ENCODE measurements at regions not wholly inside any gene's neighbourhood (a gene's known extent, or its start where the extent isn't known, plus 50 kb on each side); places are given as distances from the start of the nearest gene placed in this dataset.

GRCh38 chr5:25399878-25400480 lies 755.2 kb upstream of the CDH10 start:
- TF ChIP-seq NFIC (IDR thresholded peaks at IDR 0.05; ENCODE audit: borderline replicate concordance) (no peak), EP300 (IDR thresholded peaks at IDR 0.05; ENCODE audit: borderline replicate concordance in 1 of 2, low read depth in 1 of 2, low read length in 1 of 2) (no peak), YY1 (IDR thresholded peaks at IDR 0.05; ENCODE audit: low read depth) (no peak), EZH2phosphoT487 (IDR thresholded peaks at IDR 0.05; ENCODE audit: borderline replicate concordance, low read depth) (no peak), IRF3 (IDR thresholded peaks at IDR 0.05; ENCODE audit: low read depth, low read length) (no peak)
- TF ChIP-seq, protein P1, sequence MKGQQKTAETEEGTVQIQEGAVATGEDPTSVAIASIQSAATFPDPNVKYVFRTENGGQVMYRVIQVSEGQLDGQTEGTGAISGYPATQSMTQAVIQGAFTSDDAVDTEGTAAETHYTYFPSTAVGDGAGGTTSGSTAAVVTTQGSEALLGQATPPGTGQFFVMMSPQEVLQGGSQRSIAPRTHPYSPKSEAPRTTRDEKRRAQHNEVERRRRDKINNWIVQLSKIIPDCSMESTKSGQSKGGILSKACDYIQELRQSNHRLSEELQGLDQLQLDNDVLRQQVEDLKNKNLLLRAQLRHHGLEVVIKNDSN (IDR thresholded peaks at IDR 0.05; ENCODE audit: borderline replicate concordance, low read depth): no peak
- TF ChIP-seq, protein P2, sequence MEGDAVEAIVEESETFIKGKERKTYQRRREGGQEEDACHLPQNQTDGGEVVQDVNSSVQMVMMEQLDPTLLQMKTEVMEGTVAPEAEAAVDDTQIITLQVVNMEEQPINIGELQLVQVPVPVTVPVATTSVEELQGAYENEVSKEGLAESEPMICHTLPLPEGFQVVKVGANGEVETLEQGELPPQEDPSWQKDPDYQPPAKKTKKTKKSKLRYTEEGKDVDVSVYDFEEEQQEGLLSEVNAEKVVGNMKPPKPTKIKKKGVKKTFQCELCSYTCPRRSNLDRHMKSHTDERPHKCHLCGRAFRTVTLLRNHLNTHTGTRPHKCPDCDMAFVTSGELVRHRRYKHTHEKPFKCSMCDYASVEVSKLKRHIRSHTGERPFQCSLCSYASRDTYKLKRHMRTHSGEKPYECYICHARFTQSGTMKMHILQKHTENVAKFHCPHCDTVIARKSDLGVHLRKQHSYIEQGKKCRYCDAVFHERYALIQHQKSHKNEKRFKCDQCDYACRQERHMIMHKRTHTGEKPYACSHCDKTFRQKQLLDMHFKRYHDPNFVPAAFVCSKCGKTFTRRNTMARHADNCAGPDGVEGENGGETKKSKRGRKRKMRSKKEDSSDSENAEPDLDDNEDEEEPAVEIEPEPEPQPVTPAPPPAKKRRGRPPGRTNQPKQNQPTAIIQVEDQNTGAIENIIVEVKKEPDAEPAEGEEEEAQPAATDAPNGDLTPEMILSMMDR (IDR thresholded peaks at IDR 0.05): no peak
- TF ChIP-seq, protein P3, sequence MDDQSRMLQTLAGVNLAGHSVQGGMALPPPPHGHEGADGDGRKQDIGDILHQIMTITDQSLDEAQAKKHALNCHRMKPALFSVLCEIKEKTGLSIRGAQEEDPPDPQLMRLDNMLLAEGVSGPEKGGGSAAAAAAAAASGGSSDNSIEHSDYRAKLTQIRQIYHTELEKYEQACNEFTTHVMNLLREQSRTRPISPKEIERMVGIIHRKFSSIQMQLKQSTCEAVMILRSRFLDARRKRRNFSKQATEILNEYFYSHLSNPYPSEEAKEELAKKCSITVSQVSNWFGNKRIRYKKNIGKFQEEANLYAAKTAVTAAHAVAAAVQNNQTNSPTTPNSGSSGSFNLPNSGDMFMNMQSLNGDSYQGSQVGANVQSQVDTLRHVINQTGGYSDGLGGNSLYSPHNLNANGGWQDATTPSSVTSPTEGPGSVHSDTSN (IDR thresholded peaks at IDR 0.05): no peak

Measured in SK-N-SH (cell line).